ENCODE measurements at regions not wholly inside any gene's neighbourhood (a gene's known extent, or its start where the extent isn't known, plus 50 kb on each side); places are given as distances from the start of the nearest gene placed in this dataset.

DNA sequence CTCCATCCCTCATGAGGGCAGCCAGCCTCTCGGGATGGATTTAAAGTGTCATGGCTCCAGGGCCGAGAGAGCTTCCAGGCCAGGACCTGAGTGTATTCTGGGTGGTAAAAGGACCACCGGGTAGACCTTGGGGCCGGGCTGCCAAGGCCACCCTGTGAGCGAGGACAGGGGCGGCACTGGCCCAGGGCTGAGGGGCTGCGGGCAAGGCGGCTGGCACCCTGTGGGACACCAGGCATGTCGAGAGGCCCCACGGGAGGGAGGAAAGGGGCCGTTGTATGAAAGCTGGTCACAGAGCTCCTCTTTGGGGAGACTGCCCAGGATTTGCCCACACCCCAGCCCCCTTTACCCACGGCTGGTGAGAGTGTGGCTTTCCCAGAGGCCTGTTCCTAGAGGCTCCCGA lies 92.3 kb upstream of the RTL6 start (continued):
- TF ChIP-seq, protein P1, sequence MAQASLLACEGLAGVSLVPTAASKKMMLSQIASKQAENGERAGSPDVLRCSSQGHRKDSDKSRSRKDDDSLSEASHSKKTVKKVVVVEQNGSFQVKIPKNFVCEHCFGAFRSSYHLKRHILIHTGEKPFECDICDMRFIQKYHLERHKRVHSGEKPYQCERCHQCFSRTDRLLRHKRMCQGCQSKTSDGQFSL (CRISPR knock-in tag; IDR thresholded peaks at IDR 0.05): no peak
- TF ChIP-seq, protein P1 (tag; IDR thresholded peaks at IDR 0.05): no peak
- TF ChIP-seq ZNF699 (CRISPR knock-in tag; IDR thresholded peaks at IDR 0.05; ENCODE audit: insufficient replicate concordance): no peak
- no peak for TF ChIP-seq MAFK (IDR thresholded peaks at IDR 0.05; ENCODE audit: low read length)
- no peak for TF ChIP-seq TCF7L2 (IDR thresholded peaks at IDR 0.05; ENCODE audit: low read depth, low read length)
- TF ChIP-seq, protein P2, sequence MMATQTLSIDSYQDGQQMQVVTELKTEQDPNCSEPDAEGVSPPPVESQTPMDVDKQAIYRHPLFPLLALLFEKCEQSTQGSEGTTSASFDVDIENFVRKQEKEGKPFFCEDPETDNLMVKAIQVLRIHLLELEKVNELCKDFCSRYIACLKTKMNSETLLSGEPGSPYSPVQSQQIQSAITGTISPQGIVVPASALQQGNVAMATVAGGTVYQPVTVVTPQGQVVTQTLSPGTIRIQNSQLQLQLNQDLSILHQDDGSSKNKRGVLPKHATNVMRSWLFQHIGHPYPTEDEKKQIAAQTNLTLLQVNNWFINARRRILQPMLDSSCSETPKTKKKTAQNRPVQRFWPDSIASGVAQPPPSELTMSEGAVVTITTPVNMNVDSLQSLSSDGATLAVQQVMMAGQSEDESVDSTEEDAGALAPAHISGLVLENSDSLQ (IDR thresholded peaks at IDR 0.05): no peak

DNA sequence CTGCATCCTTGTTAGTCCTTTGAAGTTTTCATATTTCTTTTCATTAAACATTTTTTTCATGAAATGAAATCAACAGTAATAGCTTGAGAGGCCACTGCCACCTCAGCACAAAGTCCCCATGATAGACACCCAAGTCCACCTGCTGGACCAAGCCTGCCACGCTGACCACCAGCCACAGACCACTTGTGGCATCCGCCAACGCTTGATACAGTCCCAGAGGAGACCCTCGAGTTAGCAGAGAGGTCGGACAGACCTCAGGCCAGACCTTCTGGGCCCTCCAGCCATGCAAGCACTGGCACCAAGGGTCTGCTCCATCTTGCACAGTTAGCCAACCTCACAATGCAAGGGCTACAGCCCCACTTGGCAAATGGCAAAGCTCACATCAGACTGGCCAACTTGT lies 91.8 kb upstream of the RTL6 start:
- in situ Hi-C loops (cut with MboI): no loop called here

More for the DNA sequence above, 91.8 kb upstream of the RTL6 start:
- Histone ChIP-seq H4K20me1 (replicated peaks; ENCODE audit: control insufficient read depth, insufficient read depth, low read length) (no peaks in the 10 kb centered on the region), H3K4me1 (replicated peaks in 1 of 2; ENCODE audit: control insufficient read depth in 2 of 2, insufficient read depth in 2 of 2, low read length in 2 of 2) (no peaks in the 10 kb centered on the region), H3K27ac (ENCODE audit: extremely low read depth, low read depth, low read length) (no peak overlapping the region), H3K9ac (ENCODE audit: insufficient read depth in 1 of 2, low read depth in 2 of 2, low read length in 2 of 2) (no peak overlapping the region), H2AFZ (ENCODE audit: low read depth, low read length) (no peak overlapping the region), H3K4me3 (no peak overlapping the region), H3K36me3 (ENCODE audit: control insufficient read depth, insufficient read depth, low read length) (no peaks in the 10 kb centered on the region), H3K9me1 (ENCODE audit: control insufficient read depth, insufficient read depth, low read length) (no peaks in the 10 kb centered on the region), H3K4me2 (ENCODE audit: insufficient read depth, low read length) (no peak overlapping the region), H3K27me3 (ENCODE audit: control insufficient read depth in 2 of 2, insufficient read depth in 2 of 2, low read length in 2 of 2) (peaks cover 0 to 40% of the 10 kb centered on the region in 2 experiments; a peak in 2 of 5 replicates), H3K9me3 (replicated peaks; ENCODE audit: control insufficient read depth, insufficient read depth, low read depth, low read length) (no peaks in the 10 kb centered on the region), H3K79me2 (ENCODE audit: control insufficient read depth, insufficient read depth, low read length) (no peaks in the 10 kb centered on the region)
- ChIA-PET POLR2A (interaction anchor here (0.6 kb wide), 1 partner anchor 311 kb away, joined by 3 read pairs; no protein-coding TSS in a partner anchor), CTCF (ENCODE audit: low intra/inter-chr PET ratio) (no interaction called here)
- FAIRE-seq (no peak), ATAC-seq (no peak), DNase-seq (ENCODE audit: extremely low read depth in 1 of 4, low spot score in 3 of 4) (no peak)
- WGBS (ENCODE audit: insufficient coverage, low coverage, missing lambda C conversion rate): 8% methylated on average over 5 of the region's 5 CpGs
- TF ChIP-seq RBM22 (IDR thresholded peaks at IDR 0.05; ENCODE audit: low read depth, low read length, poor library complexity, severe bottlenecking) (no peak), MEIS2 (IDR thresholded peaks at IDR 0.05; ENCODE audit: partially characterized antibody) (no peak), SMAD4 (CRISPR knock-in tag; conservative IDR thresholded peaks at IDR 0.05) (no peak)
- no TSS peak for BruUV-seq (replicated peaks)
- intact Hi-C loops (cut with micrococcal nuclease): no loop called here

Data from K562 (cell line).